ENCODE measurements at regions not wholly inside any gene's neighbourhood (a gene's known extent, or its start where the extent isn't known, plus 50 kb on each side); places are given as distances from the start of the nearest gene placed in this dataset.

DNA sequence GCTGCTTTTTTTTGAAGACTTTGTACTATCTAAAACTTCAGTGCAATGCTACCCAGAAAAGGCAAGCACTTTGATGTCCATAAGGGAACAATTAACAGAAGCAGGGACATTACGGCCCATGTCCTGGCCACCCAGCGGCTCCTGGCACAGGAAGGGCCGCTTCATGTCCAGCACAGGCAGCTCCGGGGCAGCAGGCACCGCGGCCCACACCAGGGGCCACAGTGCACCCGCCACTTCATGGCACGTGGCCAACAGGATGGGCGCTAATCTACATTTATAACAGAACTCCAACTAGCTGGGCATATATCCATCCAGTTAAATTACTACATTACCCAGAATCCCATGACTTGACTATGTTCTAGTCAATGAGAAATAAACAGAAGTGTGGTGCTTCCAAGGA, 198.2 kb upstream of the ID4 start:
- DNase-seq (ENCODE audit: low spot score): no peak
- intact Hi-C loops (cut with DNase I): no loop called here

DNA sequence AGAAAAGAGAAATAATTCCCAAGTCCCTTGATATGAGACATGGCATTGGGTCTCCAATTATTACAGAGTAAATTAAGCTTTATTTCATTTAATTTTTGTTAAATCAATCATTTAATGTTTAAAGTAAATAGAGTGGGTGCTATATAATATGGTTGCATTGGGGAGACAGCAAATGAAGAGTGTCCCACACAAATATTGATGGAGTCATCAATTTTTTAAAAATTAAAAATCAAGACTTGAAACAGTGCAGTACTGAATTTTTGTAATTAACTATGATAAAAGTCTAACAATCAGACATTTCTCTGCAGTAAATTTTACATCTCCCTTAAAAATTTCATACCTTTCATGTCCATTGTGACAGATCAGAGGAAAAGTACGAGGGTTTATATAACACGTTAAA, 193.9 kb upstream of the ID4 start:
- intact Hi-C loops (cut with DNase I): no loop called here
- DNase-seq (ENCODE audit: low spot score): no peak

GRCh38 chr6:19643713-19644112, 193.5 kb upstream of the ID4 start:
- intact Hi-C loops (cut with DNase I): no loop called here
- DNase-seq (ENCODE audit: low spot score): no peak

DNA sequence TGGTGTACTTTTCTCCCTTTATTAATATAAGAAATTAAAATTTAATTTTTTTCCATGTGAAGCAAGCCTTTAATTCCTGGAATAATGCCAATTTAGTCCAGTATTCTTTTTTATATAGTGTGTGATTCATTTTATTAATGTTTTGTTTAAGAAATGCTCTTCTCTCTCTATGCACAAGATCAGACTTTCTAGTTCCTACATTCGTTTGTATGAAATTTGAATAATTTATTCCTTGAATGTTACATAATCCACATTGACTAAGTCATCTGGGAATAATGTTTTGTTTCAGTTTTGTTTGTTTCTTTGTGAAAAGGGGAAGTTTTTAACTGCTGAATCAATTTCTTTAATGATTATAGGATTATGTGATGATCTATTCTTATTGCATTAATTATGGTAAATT, 181.4 kb upstream of the ID4 start:
- intact Hi-C loops (cut with DNase I): no loop called here
- no peak for DNase-seq (ENCODE audit: low spot score)

DNA sequence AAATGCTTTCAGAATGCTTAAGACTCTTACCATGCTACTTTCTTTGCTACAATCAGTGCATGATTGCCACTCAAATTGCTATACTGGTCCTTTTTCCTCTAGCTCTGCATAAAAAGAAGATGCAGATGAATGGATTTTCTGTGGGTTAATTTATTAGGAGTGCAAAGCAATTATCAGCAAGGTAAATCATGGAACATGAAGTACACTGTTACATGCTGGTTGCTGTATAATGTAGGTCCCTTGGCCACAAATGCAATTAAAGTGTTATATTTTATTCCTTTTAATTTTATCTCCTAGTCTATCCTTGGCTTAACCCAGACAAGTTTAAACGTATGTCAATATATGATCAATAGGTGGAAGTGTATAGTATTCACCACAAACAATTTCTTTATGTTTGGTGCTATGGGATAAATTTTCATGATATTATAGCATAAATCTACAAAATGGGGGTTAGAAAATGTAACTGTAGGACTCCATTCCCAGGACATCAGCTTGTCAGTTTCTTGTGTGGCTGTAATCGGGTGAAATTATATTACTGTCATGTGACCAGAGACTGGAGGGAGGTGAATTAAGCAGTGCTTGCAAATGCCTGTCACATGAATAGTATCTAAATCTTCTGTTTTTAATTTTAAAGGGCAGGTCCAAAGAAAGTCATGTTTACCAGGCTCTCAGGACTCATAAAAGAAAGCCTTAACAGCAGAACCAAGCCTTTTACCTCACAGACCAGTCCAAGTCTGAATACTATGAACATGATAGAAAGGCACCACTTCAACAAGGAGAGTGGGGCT, 176.9 kb upstream of the ID4 start:
- intact Hi-C loops (cut with DNase I): no loop called here
- no peak for DNase-seq (ENCODE audit: low spot score)

DNA sequence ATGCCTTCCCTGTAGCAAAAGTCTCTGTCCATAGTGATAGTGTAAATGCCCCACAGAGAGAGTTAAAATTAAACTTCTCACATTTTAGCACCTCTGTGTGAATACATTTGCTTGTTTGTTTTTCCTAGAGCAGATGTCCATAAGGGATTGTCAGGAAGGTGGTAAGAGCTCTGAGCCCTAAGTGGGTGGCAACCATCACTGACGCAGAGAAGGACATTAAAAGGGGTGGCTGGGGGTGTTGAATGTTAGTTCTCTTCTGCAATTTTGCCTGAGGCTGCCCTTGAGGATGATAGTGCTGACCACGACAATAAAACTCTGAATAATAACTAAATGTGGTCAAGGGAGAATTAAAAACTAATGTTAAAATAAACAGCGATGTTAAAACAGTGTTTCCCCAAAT, 174.3 kb upstream of the ID4 start:
- intact Hi-C loops (cut with DNase I): no loop called here
- DNase-seq (ENCODE audit: low spot score): no peak

DNA sequence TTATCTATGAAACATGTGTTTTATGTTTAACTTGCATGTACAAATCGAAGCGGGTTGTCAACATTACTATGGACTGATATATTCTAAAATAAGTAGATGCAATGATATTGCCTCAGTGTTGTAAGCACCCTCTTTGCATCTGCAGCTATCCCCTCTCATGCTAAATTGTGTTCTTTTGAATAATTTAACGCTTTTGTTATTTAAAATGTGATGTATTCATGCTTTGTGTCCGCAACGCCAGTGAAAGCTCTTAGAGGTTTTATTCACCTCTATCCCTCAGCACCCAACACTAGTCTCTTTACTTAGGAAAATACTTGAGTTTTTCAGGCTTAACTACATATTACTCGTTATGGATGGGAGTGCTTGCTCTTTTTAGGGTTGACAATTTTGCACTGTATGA, 173.7 kb upstream of the ID4 start:
- DNase-seq (ENCODE audit: low spot score): no peak
- intact Hi-C loops (cut with DNase I): no loop called here

GRCh38 chr6:19664050-19664449, 173.1 kb upstream of the ID4 start:
- no peak for DNase-seq (ENCODE audit: low spot score)
- intact Hi-C loops (cut with DNase I): no loop called here

- intact Hi-C loops (cut with DNase I): no loop called here
- DNase-seq (ENCODE audit: low spot score): no peak
Observed at GRCh38 chr6:19664878-19665612, 172.1 kb upstream of the ID4 start.

DNA sequence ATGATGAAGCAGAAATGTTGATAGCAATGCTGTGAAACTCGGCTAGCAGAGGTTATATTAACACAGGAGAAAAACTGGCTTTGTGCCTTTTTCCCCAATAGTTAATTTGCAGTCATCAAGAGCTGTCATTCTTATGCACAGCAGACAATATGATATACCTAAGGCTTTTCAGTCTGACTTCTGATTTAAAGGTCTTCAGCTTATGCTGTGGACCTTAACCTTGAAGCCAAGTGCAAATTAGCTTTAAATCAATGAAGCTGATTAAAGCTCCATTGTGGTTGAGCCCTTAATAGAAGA, 171.6 kb upstream of the ID4 start:
- intact Hi-C loops (cut with DNase I): no loop called here
- no peak for DNase-seq (ENCODE audit: low spot score)

DNA sequence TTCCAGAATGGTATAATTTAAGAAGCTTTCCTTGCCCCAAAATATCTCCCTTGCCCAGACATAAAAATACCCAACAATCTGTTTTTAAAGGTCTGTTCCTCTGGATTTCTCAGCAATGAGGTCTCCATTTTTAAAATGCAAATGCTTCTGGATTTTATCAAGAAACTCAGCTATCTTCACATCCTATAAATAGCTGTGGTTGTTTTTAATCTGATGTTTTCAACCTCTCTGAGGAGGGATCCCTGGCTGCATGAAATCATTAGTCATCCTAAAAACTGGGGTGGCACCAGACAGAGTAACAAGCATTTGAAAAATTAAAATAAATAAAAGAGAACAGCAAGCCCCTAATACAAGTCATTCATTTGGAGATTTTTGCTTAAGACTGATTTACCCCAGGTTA, 168.5 kb upstream of the ID4 start:
- DNase-seq (ENCODE audit: low spot score): no peak
- intact Hi-C loops (cut with DNase I): no loop called here

GRCh38 chr6:19669206-19669605, 168.0 kb upstream of the ID4 start:
- intact Hi-C loops (cut with DNase I): no loop called here
- DNase-seq (ENCODE audit: low spot score): no peak

- no peak for DNase-seq (ENCODE audit: low spot score)
- intact Hi-C loops (cut with DNase I): no loop called here
Observed at GRCh38 chr6:19682859-19683258, 154.3 kb upstream of the ID4 start.

GRCh38 chr6:19690325-19691075, 146.7 kb upstream of the ID4 start:
- intact Hi-C loops (cut with DNase I): no loop called here
- no peak for DNase-seq (ENCODE audit: low spot score)

- DNase-seq (ENCODE audit: low spot score): no peak
- intact Hi-C loops (cut with DNase I): no loop called here
Observed at GRCh38 chr6:19691465-19692167, 145.6 kb upstream of the ID4 start.

- intact Hi-C loops (cut with DNase I): no loop called here
- no peak for DNase-seq (ENCODE audit: low spot score)
Observed at GRCh38 chr6:19692506-19693298, 144.5 kb upstream of the ID4 start.

DNA sequence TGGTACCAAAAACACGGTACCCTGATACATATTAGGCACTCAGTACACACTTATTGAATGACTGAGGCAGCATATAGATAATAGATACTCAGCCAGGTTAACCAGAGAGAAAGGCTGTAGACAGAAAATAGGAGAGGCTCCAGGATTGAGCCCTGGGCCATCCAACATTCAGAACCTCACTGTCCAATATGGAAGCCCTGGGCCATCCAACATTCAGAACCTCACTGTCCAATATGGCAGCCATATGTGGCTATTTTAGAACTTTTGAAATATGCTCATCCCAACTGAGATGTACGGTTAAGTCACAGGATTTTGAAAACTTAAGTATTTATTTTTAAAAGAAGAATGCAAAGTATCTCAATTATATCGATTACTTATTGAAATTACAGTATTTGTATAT, 142.5 kb upstream of the ID4 start:
- DNase-seq (ENCODE audit: low spot score): no peak
- intact Hi-C loops (cut with DNase I): no loop called here

DNA sequence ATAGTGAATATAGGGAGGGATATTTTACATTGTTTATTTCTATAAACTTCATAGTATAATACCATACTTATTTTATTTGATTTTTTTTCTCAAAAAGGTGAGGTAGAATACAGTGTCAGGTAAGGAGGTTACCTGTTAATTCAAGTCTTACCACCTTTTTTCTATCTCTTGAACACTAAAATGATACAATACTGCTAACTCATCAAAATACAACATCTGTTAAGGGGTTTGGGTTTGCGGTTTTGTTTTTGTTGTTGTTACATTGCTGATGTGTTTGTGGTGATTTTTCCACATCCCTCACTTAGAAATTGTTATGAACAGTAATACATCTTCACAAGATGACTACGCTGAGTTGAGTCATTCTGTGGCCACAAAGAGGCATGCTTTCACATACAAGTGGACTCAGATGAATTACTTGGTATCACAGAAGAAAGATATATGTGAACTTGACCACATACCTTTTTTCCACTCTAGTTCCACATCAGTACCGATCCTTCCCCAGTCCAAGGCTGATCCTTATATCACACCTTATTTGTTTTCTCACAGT, 139.4 kb upstream of the ID4 start:
- DNase-seq (ENCODE audit: low spot score): no peak
- intact Hi-C loops (cut with DNase I): no loop called here

GRCh38 chr6:19699932-19700331, 137.2 kb upstream of the ID4 start:
- intact Hi-C loops (cut with DNase I): no loop called here
- no peak for DNase-seq (ENCODE audit: low spot score)

Measured in posterior vena cava (tissue), 2 donors.